ENCODE measurements at regions not wholly inside any gene's neighbourhood (a gene's known extent, or its start where the extent isn't known, plus 50 kb on each side); places are given as distances from the start of the nearest gene placed in this dataset.
A peak's percentile ranks its signal among the peaks of the same experiment; 100 is the strongest.

- TF ChIP-seq CTCF (IDR thresholded peaks at IDR 0.05; ENCODE audit: low read depth, low read length), result no peak
- no peak for DNase-seq (ENCODE audit: low read depth in 2 of 2)
- no peak overlapping the region for H3K4me3 ChIP-seq (replicated peaks in 1 of 2; ENCODE audit: low read depth in 2 of 2, low read length in 2 of 2)
Observed at GRCh38 chr10:124886610-124887009, 55.3 kb upstream of the ZRANB1 start.

GRCh38 chr10:124888262-124888661 lies 53.7 kb upstream of the ZRANB1 start:
- no peak overlapping the region for H3K4me3 ChIP-seq (replicated peaks in 1 of 2; ENCODE audit: low read depth in 2 of 2, low read length in 2 of 2)
- TF ChIP-seq CTCF (IDR thresholded peaks at IDR 0.05; ENCODE audit: low read depth, low read length), result no peak
- no peak for DNase-seq (ENCODE audit: low read depth in 2 of 2)

- H3K4me3 ChIP-seq (replicated peaks in 1 of 2; ENCODE audit: low read depth in 2 of 2, low read length in 2 of 2), result no peak overlapping the region
- no peak for TF ChIP-seq CTCF (IDR thresholded peaks at IDR 0.05; ENCODE audit: low read depth, low read length)
- DNase-seq (ENCODE audit: low read depth in 2 of 2), result peak in 1 of 2 donors; percentile 42
Observed at GRCh38 chr10:124892031-124892430, 49.9 kb upstream of the ZRANB1 start.
